GM13976 (cell line): ENCODE measurements at regions not wholly inside any gene's neighbourhood (a gene's known extent, or its start where the extent isn't known, plus 50 kb on each side); places are given as distances from the start of the nearest gene placed in this dataset.

Source experiments
- DNase-seq: peaks from one replicate; pipeline ENCODE4 v3.0.0; 2012; ENCODE audit warnings: low spot score
- in situ Hi-C: fragments of 300-500 bp; cut with MboI; formaldehyde crosslinking; loops from one replicate; pipeline ENCODE4 v1.12.0; 2022; ENCODE audit warnings: low sequenced_read_pairs, mixed read lengths, inconsistent platforms; ENCODE audit not compliant: unreplicated experiment
- TF ChIP-seq, protein P1 (sequence below): IDR thresholded peaks from 2 replicates; pipeline ENCODE4 v1.5.1; 2012; ENCODE audit warnings: borderline replicate concordance, mild to moderate bottlenecking; ENCODE audit not compliant: insufficient read depth; ENCODE audit errors: extremely low read depth, missing control alignments, control extremely low read depth

DNA sequence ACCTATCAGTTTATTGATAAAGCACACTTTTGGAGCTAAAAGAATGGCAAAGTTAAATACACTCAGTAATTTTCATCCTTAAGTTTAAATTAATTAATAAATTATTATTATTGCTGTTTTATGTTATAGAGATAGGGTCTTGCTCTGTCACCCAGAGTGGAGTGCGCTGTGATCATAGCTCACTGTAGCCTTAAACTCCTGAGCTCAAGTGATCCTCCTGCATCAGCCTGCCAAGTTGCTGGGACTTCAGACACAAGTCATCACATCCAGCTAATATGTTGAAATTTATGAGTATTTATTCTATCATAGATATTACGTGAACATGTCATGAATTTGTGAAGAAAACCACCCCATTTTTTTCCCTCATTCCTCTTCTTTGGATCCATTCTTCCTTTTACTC, 64.2 kb downstream of the GJA1 start:
- in situ Hi-C loops = no loop called here
- no peak for DNase-seq
- TF ChIP-seq, protein P1, sequence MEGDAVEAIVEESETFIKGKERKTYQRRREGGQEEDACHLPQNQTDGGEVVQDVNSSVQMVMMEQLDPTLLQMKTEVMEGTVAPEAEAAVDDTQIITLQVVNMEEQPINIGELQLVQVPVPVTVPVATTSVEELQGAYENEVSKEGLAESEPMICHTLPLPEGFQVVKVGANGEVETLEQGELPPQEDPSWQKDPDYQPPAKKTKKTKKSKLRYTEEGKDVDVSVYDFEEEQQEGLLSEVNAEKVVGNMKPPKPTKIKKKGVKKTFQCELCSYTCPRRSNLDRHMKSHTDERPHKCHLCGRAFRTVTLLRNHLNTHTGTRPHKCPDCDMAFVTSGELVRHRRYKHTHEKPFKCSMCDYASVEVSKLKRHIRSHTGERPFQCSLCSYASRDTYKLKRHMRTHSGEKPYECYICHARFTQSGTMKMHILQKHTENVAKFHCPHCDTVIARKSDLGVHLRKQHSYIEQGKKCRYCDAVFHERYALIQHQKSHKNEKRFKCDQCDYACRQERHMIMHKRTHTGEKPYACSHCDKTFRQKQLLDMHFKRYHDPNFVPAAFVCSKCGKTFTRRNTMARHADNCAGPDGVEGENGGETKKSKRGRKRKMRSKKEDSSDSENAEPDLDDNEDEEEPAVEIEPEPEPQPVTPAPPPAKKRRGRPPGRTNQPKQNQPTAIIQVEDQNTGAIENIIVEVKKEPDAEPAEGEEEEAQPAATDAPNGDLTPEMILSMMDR = no peak

GRCh38 chr6:121503589-121503991, 68.1 kb downstream of the GJA1 start:
- TF ChIP-seq, protein P1 = no peak
- in situ Hi-C loops = no loop called here
- no peak for DNase-seq

- no peak for DNase-seq
- TF ChIP-seq, protein P1 = no peak
- in situ Hi-C loops = no loop called here
Observed at GRCh38 chr6:121504227-121504626, 68.8 kb downstream of the GJA1 start.

DNA sequence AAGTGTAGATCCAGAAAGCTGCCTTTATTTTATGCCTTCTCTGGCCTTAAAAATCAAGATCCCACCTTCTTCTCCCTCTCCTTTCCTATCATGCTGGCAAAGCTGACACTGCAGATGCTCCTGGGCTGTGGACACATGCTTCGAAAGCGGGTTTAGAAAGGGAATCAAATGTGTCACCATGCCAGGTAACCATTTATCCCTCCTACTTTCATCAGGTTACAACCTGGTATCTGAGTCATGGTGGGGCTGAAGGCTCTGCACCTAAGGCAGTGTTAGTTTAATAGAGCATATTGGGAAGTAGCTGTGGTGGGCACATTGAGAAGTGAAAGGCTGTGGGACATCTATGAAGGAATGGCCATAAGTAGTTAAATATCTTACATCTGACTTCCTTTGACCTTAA, 69.8 kb downstream of the GJA1 start:
- in situ Hi-C loops = no loop called here
- TF ChIP-seq, protein P1 = no peak
- no peak for DNase-seq

GRCh38 chr6:121506761-121507754, 71.6 kb downstream of the GJA1 start:
- TF ChIP-seq, protein P1 = no peak
- no peak for DNase-seq
- in situ Hi-C loops = no loop called here

GRCh38 chr6:121510568-121511177, 75.2 kb downstream of the GJA1 start:
- TF ChIP-seq, protein P1 = no peak
- no peak for DNase-seq
- in situ Hi-C loops = no loop called here
